IPS DF 19.7 (cell line): ENCODE measurements at regions not wholly inside any gene's neighbourhood (a gene's known extent, or its start where the extent isn't known, plus 50 kb on each side); places are given as distances from the start of the nearest gene placed in this dataset.

Experiments
- DNase-seq: peaks from one replicate; pipeline ENCODE4 v3.0.0-alpha.2; 2013; ENCODE audit warnings: low read depth, low spot score

- DNase-seq, result no peak
Observed at GRCh38 chr10:78472551-78472890, 438.9 kb downstream of the RPS24 start.

- DNase-seq, result no peak
Observed at GRCh38 chr10:78473006-78473405, 439.3 kb downstream of the RPS24 start.

- DNase-seq, result no peak
Observed at GRCh38 chr10:78474743-78475142, 441.1 kb downstream of the RPS24 start.

GRCh38 chr10:78475437-78475836, 441.8 kb downstream of the RPS24 start:
- no peak for DNase-seq

- DNase-seq, result no peak
Observed at GRCh38 chr10:78476156-78476555, 442.5 kb downstream of the RPS24 start.

GRCh38 chr10:78476844-78477243, 443.2 kb downstream of the RPS24 start:
- DNase-seq, result no peak

GRCh38 chr10:78478919-78479318, 445.3 kb downstream of the RPS24 start:
- no peak for DNase-seq

GRCh38 chr10:78479467-78479866, 445.8 kb downstream of the RPS24 start:
- no peak for DNase-seq

GRCh38 chr10:78481842-78482241, 448.2 kb downstream of the RPS24 start:
- DNase-seq, result no peak

GRCh38 chr10:78483641-78484040, 450.0 kb downstream of the RPS24 start:
- no peak for DNase-seq

GRCh38 chr10:78489034-78489433, 455.4 kb downstream of the RPS24 start:
- DNase-seq, result no peak

GRCh38 chr10:78491812-78492211, 458.1 kb downstream of the RPS24 start:
- no peak for DNase-seq

- DNase-seq, result no peak
Observed at GRCh38 chr10:78492424-78492823, 458.8 kb downstream of the RPS24 start.

GRCh38 chr10:78494179-78494578, 460.5 kb downstream of the RPS24 start:
- DNase-seq, result no peak

- DNase-seq, result no peak
Observed at GRCh38 chr10:78502210-78502936, 468.7 kb downstream of the RPS24 start.

- no peak for DNase-seq
Observed at GRCh38 chr10:78504181-78504580, 470.5 kb downstream of the RPS24 start.

GRCh38 chr10:78505657-78506056, 472.0 kb downstream of the RPS24 start:
- DNase-seq, result no peak

- no peak for DNase-seq
Observed at GRCh38 chr10:78506614-78507013, 473.0 kb downstream of the RPS24 start.

- DNase-seq, result no peak
Observed at GRCh38 chr10:78507510-78508160, 474.0 kb downstream of the RPS24 start.

- DNase-seq, result no peak
Observed at GRCh38 chr10:78508955-78509748, 475.5 kb downstream of the RPS24 start.

GRCh38 chr10:78510566-78511323, 477.1 kb downstream of the RPS24 start:
- DNase-seq, result no peak
